Neural cell (in vitro differentiated cells): ENCODE measurements at regions not wholly inside any gene's neighbourhood (a gene's known extent, or its start where the extent isn't known, plus 50 kb on each side); places are given as distances from the start of the nearest gene placed in this dataset.

Source experiments
- H2AFZ ChIP-seq: fragments of 200-600, 300-800 bp; sonication (generic), shearing (Covaris generic); 2 replicates; pipeline ENCODE4 v1.6.0; 2014; ENCODE audit warnings: low read depth, mild to moderate bottlenecking, antibody characterized with exemption, low read length, moderate library complexity
- H3F3A ChIP-seq: fragments of 200-600 bp; shearing (Covaris generic); 2 replicates; pipeline ENCODE4 v1.6.1; 2016; ENCODE audit warnings: mild to moderate bottlenecking, moderate library complexity, mixed read lengths, antibody characterized with exemption, low read length; ENCODE audit not compliant: insufficient read depth, poor library complexity, severe bottlenecking
- H3K27ac ChIP-seq: fragments of 200-600, 300-800 bp; sonication (generic), shearing (Covaris generic); 2 replicates; pipeline ENCODE4 v1.5.1; 2014; ENCODE audit warnings: mild to moderate bottlenecking, low read length, moderate library complexity
- H3K27me3 ChIP-seq: fragments of 300-800, 200-600 bp; sonication (generic), shearing (Covaris generic); 2 replicates; pipeline ENCODE4 v1.6.0; 2014; ENCODE audit warnings: mild to moderate bottlenecking, low read depth, low read length, moderate library complexity; ENCODE audit not compliant: insufficient read depth
- H3K36me3 ChIP-seq: fragments of 300-800, 200-600 bp; sonication (generic), shearing (Covaris generic); 2 replicates; pipeline ENCODE4 v1.5.1; 2014; ENCODE audit warnings: mild to moderate bottlenecking, antibody characterized with exemption, low read length, moderate library complexity; ENCODE audit not compliant: insufficient read depth
- H3K4me2 ChIP-seq: fragments of 300-800, 200-600 bp; sonication (generic), shearing (Covaris generic); 2 replicates; pipeline ENCODE4 v1.6.0; 2014; ENCODE audit warnings: mild to moderate bottlenecking, low read length
- H3K4me3 ChIP-seq: fragments of 300-800, 200-600 bp; sonication (generic), shearing (Covaris generic); 2 replicates; pipeline ENCODE4 v1.5.1; 2014; ENCODE audit warnings: mild to moderate bottlenecking, low read length, moderate library complexity
- H3K79me2 ChIP-seq: fragments of 200-600 bp; shearing (Covaris generic); replicated peaks from 2 replicates; pipeline ENCODE4 v1.6.0; 2014; ENCODE audit warnings: mild to moderate bottlenecking, low read length, moderate library complexity; ENCODE audit not compliant: insufficient read depth
- H3K9ac ChIP-seq: fragments of 300-800, 200-600 bp; sonication (generic), shearing (Covaris generic); 2 replicates; pipeline ENCODE4 v1.6.1; 2016; ENCODE audit warnings: mild to moderate bottlenecking, low read length, mixed read lengths
- H3K9me2 ChIP-seq: fragments of 200-600 bp; shearing (Covaris generic); 2 replicates; pipeline ENCODE4 v1.6.1; 2016; ENCODE audit warnings: mild to moderate bottlenecking, low read length, mixed read lengths; ENCODE audit not compliant: insufficient read depth
- H3K9me3 ChIP-seq: fragments of 200-600, 300-800 bp; sonication (generic), shearing (Covaris generic); 2 replicates; pipeline ENCODE4 v1.6.1; 2016; ENCODE audit warnings: mild to moderate bottlenecking, mixed run types, low read length, moderate library complexity, mixed read lengths
- H4K20me1 ChIP-seq: fragments of 200-600 bp; shearing (Covaris generic); 2 replicates; pipeline ENCODE4 v1.6.1; 2016; ENCODE audit warnings: mild to moderate bottlenecking, mixed run types; ENCODE audit not compliant: insufficient read depth
- EP300 ChIP-seq: fragments of 450-650 bp; conservative IDR thresholded peaks from 2 replicates; pipeline ENCODE4 v1.6.1; 2014; ENCODE audit warnings: antibody characterized with exemption, mild to moderate bottlenecking, moderate library complexity; ENCODE audit not compliant: poor library complexity, severe bottlenecking
- EZH2 ChIP-seq: fragments of 200-600, 300-800 bp; shearing (Covaris generic), sonication (generic); IDR thresholded peaks from 2 replicates; pipeline ENCODE4 v1.6.1; 2014; ENCODE audit warnings: antibody characterized with exemption, low read length, borderline replicate concordance, mild to moderate bottlenecking; ENCODE audit not compliant: insufficient read depth, poor library complexity, severe bottlenecking
- MXI1 ChIP-seq: fragments of 450-650 bp; conservative IDR thresholded peaks from 2 replicates; pipeline ENCODE4 v1.6.1; 2014; ENCODE audit warnings: antibody characterized with exemption, mild to moderate bottlenecking; ENCODE audit not compliant: poor library complexity, severe bottlenecking
- POLR2AphosphoS5 ChIP-seq: IDR thresholded peaks from 2 replicates; pipeline ENCODE4 v1.6.1; 2012
- RAD21 ChIP-seq: fragments of 450-650 bp; conservative IDR thresholded peaks from 2 replicates; pipeline ENCODE4 v1.6.1; 2014; ENCODE audit warnings: antibody characterized with exemption, mild to moderate bottlenecking, moderate library complexity
- SMC3 ChIP-seq: fragments of 450-650 bp; conservative IDR thresholded peaks from 2 replicates; pipeline ENCODE4 v1.6.1; 2014; ENCODE audit warnings: antibody characterized with exemption, mild to moderate bottlenecking, moderate library complexity; ENCODE audit not compliant: poor library complexity
- TAF1 ChIP-seq: IDR thresholded peaks from 2 replicates; pipeline ENCODE4 v1.6.1; 2012; ENCODE audit warnings: low read depth
- TF ChIP-seq, protein P1 (sequence below): fragments of 450-650 bp; IDR thresholded peaks from 2 replicates; pipeline ENCODE4 v1.5.1; 2014; ENCODE audit warnings: antibody characterized with exemption, mild to moderate bottlenecking, moderate library complexity; ENCODE audit not compliant: poor library complexity, severe bottlenecking
- TF ChIP-seq, protein P2 (sequence below): IDR thresholded peaks from 2 replicates; pipeline ENCODE4 v1.6.1; 2012; ENCODE audit warnings: borderline replicate concordance

- no peaks in the 10 kb centered on the region for H3K9me2 ChIP-seq
- H3K4me2 ChIP-seq: no peak overlapping the region
- no peak overlapping the region for H2AFZ ChIP-seq
- H3K79me2 ChIP-seq: no peaks in the 10 kb centered on the region
- no peak for TF ChIP-seq POLR2AphosphoS5
- TF ChIP-seq, protein P1, sequence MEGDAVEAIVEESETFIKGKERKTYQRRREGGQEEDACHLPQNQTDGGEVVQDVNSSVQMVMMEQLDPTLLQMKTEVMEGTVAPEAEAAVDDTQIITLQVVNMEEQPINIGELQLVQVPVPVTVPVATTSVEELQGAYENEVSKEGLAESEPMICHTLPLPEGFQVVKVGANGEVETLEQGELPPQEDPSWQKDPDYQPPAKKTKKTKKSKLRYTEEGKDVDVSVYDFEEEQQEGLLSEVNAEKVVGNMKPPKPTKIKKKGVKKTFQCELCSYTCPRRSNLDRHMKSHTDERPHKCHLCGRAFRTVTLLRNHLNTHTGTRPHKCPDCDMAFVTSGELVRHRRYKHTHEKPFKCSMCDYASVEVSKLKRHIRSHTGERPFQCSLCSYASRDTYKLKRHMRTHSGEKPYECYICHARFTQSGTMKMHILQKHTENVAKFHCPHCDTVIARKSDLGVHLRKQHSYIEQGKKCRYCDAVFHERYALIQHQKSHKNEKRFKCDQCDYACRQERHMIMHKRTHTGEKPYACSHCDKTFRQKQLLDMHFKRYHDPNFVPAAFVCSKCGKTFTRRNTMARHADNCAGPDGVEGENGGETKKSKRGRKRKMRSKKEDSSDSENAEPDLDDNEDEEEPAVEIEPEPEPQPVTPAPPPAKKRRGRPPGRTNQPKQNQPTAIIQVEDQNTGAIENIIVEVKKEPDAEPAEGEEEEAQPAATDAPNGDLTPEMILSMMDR: no peak
- TF ChIP-seq EZH2: no peak
- TF ChIP-seq, protein P2, sequence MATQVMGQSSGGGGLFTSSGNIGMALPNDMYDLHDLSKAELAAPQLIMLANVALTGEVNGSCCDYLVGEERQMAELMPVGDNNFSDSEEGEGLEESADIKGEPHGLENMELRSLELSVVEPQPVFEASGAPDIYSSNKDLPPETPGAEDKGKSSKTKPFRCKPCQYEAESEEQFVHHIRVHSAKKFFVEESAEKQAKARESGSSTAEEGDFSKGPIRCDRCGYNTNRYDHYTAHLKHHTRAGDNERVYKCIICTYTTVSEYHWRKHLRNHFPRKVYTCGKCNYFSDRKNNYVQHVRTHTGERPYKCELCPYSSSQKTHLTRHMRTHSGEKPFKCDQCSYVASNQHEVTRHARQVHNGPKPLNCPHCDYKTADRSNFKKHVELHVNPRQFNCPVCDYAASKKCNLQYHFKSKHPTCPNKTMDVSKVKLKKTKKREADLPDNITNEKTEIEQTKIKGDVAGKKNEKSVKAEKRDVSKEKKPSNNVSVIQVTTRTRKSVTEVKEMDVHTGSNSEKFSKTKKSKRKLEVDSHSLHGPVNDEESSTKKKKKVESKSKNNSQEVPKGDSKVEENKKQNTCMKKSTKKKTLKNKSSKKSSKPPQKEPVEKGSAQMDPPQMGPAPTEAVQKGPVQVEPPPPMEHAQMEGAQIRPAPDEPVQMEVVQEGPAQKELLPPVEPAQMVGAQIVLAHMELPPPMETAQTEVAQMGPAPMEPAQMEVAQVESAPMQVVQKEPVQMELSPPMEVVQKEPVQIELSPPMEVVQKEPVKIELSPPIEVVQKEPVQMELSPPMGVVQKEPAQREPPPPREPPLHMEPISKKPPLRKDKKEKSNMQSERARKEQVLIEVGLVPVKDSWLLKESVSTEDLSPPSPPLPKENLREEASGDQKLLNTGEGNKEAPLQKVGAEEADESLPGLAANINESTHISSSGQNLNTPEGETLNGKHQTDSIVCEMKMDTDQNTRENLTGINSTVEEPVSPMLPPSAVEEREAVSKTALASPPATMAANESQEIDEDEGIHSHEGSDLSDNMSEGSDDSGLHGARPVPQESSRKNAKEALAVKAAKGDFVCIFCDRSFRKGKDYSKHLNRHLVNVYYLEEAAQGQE: no peak
- no peak for TF ChIP-seq EP300
- H3K27ac ChIP-seq: no peak overlapping the region
- no peaks in the 10 kb centered on the region for H3K36me3 ChIP-seq
- H3K9me3 ChIP-seq: no peaks in the 10 kb centered on the region
- H3K4me3 ChIP-seq: no peak overlapping the region
- H3K9ac ChIP-seq: no peak overlapping the region
- no peaks in the 10 kb centered on the region for H3F3A ChIP-seq
- H4K20me1 ChIP-seq: no peaks in the 10 kb centered on the region
- H3K27me3 ChIP-seq: no peaks in the 10 kb centered on the region
Measured at GRCh38 chr22:48863965-48864528, 963.6 kb downstream of the BRD1 start.

- Histone ChIP-seq H3K79me2 (no peaks in the 10 kb centered on the region), H3K27ac (no peak overlapping the region), H3K27me3 (no peaks in the 10 kb centered on the region), H3K9me2 (no peaks in the 10 kb centered on the region), H3K36me3 (no peaks in the 10 kb centered on the region), H3K4me2 (no peak overlapping the region), H3K9ac (no peak overlapping the region), H3K4me3 (no peak overlapping the region), H3F3A (no peaks in the 10 kb centered on the region), H4K20me1 (no peaks in the 10 kb centered on the region), H2AFZ (no peak overlapping the region), H3K9me3 (no peaks in the 10 kb centered on the region)
- TF ChIP-seq EP300 (no peak), POLR2AphosphoS5 (no peak), RAD21 (no peak), SMC3 (no peak), TAF1 (no peak), MXI1 (no peak), EZH2 (no peak)
- TF ChIP-seq, protein P2: no peak
- TF ChIP-seq, protein P1: no peak
Measured at GRCh38 chr22:48860557-48860956, 967.1 kb downstream of the BRD1 start.
